Fibroblast of lung (primary cell): ENCODE measurements at regions not wholly inside any gene's neighbourhood (a gene's known extent, or its start where the extent isn't known, plus 50 kb on each side); places are given as distances from the start of the nearest gene placed in this dataset.

ENCODE experiments used
- DNase-seq, 2 donors: peaks; one replicate each; pipeline versions ENCODE4 v3.0.0 to v3.0.0-alpha.2; 2010; ENCODE audit warnings: low read depth in 2 of 2
- H2AFZ ChIP-seq: 2 replicates; pipeline ENCODE4 v1.5.1; 2012; ENCODE audit warnings: low read length, control low read depth, inconsistent platforms
- H3K27ac ChIP-seq: 2 replicates; pipeline ENCODE4 v1.5.1; 2011; ENCODE audit warnings: low read length, control low read depth; ENCODE audit not compliant: insufficient read depth
- H3K27me3 ChIP-seq: 2 replicates; pipeline ENCODE4 v1.5.1; 2011; ENCODE audit warnings: mild to moderate bottlenecking, low read length; ENCODE audit not compliant: control insufficient read depth, insufficient read depth
- H3K36me3 ChIP-seq: 2 replicates; pipeline ENCODE4 v1.5.1; 2011; ENCODE audit warnings: low read length; ENCODE audit not compliant: control insufficient read depth, insufficient read depth
- H3K4me1 ChIP-seq: 2 replicates; pipeline ENCODE4 v1.5.1; 2011; ENCODE audit warnings: low read length; ENCODE audit not compliant: control insufficient read depth, insufficient read depth; ENCODE audit errors: extremely low read depth
- H3K4me2 ChIP-seq: 2 replicates; pipeline ENCODE4 v1.5.1; 2011; ENCODE audit warnings: low read length, control low read depth; ENCODE audit not compliant: insufficient read depth; ENCODE audit errors: extremely low read depth
- H3K4me3 ChIP-seq, 4 experiments: fragments of 200-600 bp in 1 of 4; sonication (generic) in 1 of 4; replicated peaks in 1 of 4; 2 replicates each; pipeline ENCODE4 v1.5.1; 2011 to 2016; ENCODE audit warnings: low read length in 4 of 4, low read depth in 3 of 4, mild to moderate bottlenecking in 3 of 4, control low read depth in 2 of 4, inconsistent platforms in 1 of 4, mixed read lengths in 1 of 4; ENCODE audit not compliant: insufficient read depth in 1 of 4; ENCODE audit errors: control extremely low read depth in 1 of 4
- H3K79me2 ChIP-seq: 2 replicates; pipeline ENCODE4 v1.5.1; 2012; ENCODE audit warnings: mild to moderate bottlenecking, low read length, inconsistent platforms; ENCODE audit not compliant: control insufficient read depth, insufficient read depth
- H3K9ac ChIP-seq: 2 replicates; pipeline ENCODE4 v1.5.1; 2011; ENCODE audit warnings: mild to moderate bottlenecking, low read length, control low read depth; ENCODE audit not compliant: insufficient read depth
- H3K9me3 ChIP-seq: 2 replicates; pipeline ENCODE4 v1.5.1; 2012; ENCODE audit warnings: low read depth, low read length; ENCODE audit not compliant: control insufficient read depth, insufficient read depth
- H4K20me1 ChIP-seq: 2 replicates; pipeline ENCODE4 v1.5.1; 2011; ENCODE audit warnings: low read length; ENCODE audit not compliant: control insufficient read depth, insufficient read depth; ENCODE audit errors: extremely low read depth
- EZH2 ChIP-seq: IDR thresholded peaks from 2 replicates; pipeline ENCODE4 v1.5.1; 2012; ENCODE audit warnings: low read length, control low read depth, mild to moderate bottlenecking; ENCODE audit errors: missing control alignments
- TF ChIP-seq, protein P1 (sequence below), 2 donors: IDR thresholded peaks in 1 of 2; conservative IDR thresholded peaks in 1 of 2; 1 replicate in 1 of 2; 2 replicates in 1 of 2; pipeline ENCODE4 v1.5.1; 2011 to 2012; ENCODE audit warnings: low read length in 2 of 2, control low read depth in 1 of 2, inconsistent platforms in 1 of 2, low read depth in 1 of 2, mild to moderate bottlenecking in 1 of 2

DNA sequence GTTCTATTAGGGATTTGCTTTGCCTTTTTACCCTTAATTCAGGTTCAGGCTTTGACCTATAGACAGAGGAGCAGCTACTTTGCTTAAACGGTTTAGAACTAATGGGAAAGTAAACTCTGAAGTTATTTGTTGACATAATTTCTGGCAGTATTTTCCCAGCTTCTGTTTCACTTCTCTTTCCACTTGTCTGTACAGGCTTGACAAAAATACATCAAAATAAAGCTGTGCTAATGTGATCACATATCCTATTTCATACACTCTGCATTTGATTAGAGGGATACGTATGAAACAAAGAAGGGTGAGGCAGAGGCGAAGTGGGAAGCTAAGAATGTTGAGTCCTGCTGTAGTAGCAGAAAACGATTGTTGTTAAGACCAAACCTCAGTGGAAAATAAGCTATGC lies 389.1 kb upstream of the RARB start:
- Histone ChIP-seq H3K9ac (no peak overlapping the region), H3K4me2 (no peak overlapping the region), H2AFZ (peak overlapping the region; percentile 29), H3K27ac (no peak overlapping the region), H3K9me3 (no peaks in the 10 kb centered on the region), H3K4me3 (no peak overlapping the region), H3K79me2 (no peaks in the 10 kb centered on the region), H4K20me1 (no peaks in the 10 kb centered on the region), H3K4me1 (peaks cover 12% of the 10 kb centered on the region), H3K36me3 (no peaks in the 10 kb centered on the region), H3K27me3 (no peaks in the 10 kb centered on the region)
- no peak for TF ChIP-seq EZH2
- TF ChIP-seq, protein P1, sequence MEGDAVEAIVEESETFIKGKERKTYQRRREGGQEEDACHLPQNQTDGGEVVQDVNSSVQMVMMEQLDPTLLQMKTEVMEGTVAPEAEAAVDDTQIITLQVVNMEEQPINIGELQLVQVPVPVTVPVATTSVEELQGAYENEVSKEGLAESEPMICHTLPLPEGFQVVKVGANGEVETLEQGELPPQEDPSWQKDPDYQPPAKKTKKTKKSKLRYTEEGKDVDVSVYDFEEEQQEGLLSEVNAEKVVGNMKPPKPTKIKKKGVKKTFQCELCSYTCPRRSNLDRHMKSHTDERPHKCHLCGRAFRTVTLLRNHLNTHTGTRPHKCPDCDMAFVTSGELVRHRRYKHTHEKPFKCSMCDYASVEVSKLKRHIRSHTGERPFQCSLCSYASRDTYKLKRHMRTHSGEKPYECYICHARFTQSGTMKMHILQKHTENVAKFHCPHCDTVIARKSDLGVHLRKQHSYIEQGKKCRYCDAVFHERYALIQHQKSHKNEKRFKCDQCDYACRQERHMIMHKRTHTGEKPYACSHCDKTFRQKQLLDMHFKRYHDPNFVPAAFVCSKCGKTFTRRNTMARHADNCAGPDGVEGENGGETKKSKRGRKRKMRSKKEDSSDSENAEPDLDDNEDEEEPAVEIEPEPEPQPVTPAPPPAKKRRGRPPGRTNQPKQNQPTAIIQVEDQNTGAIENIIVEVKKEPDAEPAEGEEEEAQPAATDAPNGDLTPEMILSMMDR (conservative IDR thresholded peaks at IDR 0.05 in 1 of 2, IDR thresholded peaks at IDR 0.05 in 1 of 2; ENCODE audit: low read depth in 1 of 2, low read length in 2 of 2): no peak
- DNase-seq: peak in 1 of 2 donors; percentile 48

DNA sequence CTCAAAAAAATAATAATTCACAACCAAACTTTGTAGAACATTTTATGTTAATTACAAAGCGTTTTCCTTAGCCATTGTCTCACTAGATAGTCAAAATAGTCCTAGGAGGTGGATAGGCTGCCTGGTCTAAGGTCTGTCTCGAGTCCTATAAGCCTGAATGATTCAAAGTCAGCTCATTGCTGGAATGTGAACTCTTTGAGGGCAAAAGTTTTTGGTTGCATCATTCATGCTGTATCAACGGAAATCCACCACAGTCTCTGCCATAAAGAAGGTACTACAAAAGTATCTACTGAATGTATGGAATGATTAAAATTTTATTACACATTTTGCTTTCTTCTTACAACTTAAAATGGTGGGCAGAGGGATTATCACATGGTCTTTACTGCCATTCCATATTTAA lies 387.3 kb upstream of the RARB start:
- no peak for TF ChIP-seq EZH2
- TF ChIP-seq, protein P1 (conservative IDR thresholded peaks at IDR 0.05 in 1 of 2, IDR thresholded peaks at IDR 0.05 in 1 of 2; ENCODE audit: low read depth in 1 of 2, low read length in 2 of 2): no peak
- H4K20me1 ChIP-seq: no peaks in the 10 kb centered on the region
- no peak overlapping the region for H3K9ac ChIP-seq
- H3K9me3 ChIP-seq: no peaks in the 10 kb centered on the region
- H3K27ac ChIP-seq: no peak overlapping the region
- no peaks in the 10 kb centered on the region for H3K79me2 ChIP-seq
- no peaks in the 10 kb centered on the region for H3K27me3 ChIP-seq
- DNase-seq: peak; percentile 33 to 57
- H3K36me3 ChIP-seq: no peaks in the 10 kb centered on the region
- no peak overlapping the region for H3K4me2 ChIP-seq
- H2AFZ ChIP-seq: no peak overlapping the region
- H3K4me1 ChIP-seq: peaks cover 12% of the 10 kb centered on the region
- no peak overlapping the region for H3K4me3 ChIP-seq

DNA sequence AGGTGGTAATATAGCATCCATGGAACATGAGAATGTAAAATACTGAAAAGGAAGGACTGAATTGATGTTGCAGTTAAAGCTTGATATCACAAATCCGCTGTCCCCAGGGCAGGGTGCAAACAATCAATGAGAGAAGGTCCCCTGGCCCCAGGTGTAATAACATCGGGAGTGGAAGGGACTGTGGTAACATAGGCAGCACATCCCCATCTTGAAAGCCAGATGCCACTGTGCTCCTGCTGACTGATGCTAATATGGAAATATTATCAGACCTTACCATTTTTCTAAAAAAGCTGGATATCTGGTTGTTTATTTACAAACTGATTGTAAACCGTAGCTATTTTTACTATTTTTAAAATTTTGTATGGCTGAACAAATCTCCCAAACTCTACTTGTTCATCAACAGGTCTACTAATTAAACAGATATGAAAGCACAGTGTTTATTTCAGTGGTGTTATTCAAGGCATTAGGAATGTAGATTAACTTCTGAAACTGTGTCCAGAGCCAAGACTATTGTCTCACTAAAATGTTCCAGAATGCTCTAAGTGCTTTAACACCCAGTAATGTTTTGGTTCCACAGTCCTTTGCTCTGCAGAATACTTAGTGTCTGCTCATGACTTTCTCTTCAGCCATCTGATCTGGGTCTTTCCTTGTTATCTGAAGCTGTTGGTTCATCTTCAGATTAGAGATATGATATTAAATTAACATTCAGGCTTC lies 386.0 kb upstream of the RARB start:
- Histone ChIP-seq H3K27me3 (no peaks in the 10 kb centered on the region), H3K79me2 (no peaks in the 10 kb centered on the region), H3K36me3 (no peaks in the 10 kb centered on the region), H3K4me2 (no peak overlapping the region), H3K4me3 (no peak overlapping the region), H3K4me1 (peaks cover 9% of the 10 kb centered on the region), H3K27ac (no peak overlapping the region), H3K9me3 (no peaks in the 10 kb centered on the region), H3K9ac (no peak overlapping the region), H2AFZ (no peak overlapping the region), H4K20me1 (no peaks in the 10 kb centered on the region)
- TF ChIP-seq, protein P1 (conservative IDR thresholded peaks at IDR 0.05 in 1 of 2, IDR thresholded peaks at IDR 0.05 in 1 of 2; ENCODE audit: low read depth in 1 of 2, low read length in 2 of 2): peak in 1 of 2 donors; percentile 5
- TF ChIP-seq EZH2: no peak
- no peak for DNase-seq
